ENCODE measurements at regions not wholly inside any gene's neighbourhood (a gene's known extent, or its start where the extent isn't known, plus 50 kb on each side); places are given as distances from the start of the nearest gene placed in this dataset.

DNA sequence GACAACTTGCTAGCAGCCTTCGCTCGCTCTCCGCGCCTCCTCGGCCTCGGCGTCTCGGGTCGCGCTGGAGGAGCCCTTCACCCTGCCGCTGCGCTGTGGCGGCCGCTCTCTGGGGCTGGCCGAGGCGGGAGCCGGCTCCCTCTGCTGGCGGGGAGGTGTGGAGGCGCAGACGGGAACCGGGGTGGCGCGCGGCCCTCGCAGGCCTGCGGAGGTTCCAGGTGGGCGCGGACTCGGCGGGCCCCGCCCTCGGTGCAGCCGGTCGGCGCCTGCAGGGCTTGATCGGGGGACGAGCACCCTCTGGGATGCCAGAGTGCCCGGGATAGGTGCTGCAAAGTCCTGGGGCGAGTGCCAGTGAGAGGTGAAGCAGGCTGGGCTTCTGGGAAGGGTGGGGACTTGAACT, 989.9 kb downstream of the ROBO2 start:
- Histone ChIP-seq H3K4me1 (ENCODE audit: low read depth) (peaks cover 4% of the 10 kb centered on the region), H3K27me3 (no peaks in the 10 kb centered on the region), H3K36me3 (no peaks in the 10 kb centered on the region), H3K4me3 (no peak overlapping the region), H3K9me3 (ENCODE audit: low read depth) (no peaks in the 10 kb centered on the region), H3K27ac (no peak overlapping the region)
- TF ChIP-seq, protein P1, sequence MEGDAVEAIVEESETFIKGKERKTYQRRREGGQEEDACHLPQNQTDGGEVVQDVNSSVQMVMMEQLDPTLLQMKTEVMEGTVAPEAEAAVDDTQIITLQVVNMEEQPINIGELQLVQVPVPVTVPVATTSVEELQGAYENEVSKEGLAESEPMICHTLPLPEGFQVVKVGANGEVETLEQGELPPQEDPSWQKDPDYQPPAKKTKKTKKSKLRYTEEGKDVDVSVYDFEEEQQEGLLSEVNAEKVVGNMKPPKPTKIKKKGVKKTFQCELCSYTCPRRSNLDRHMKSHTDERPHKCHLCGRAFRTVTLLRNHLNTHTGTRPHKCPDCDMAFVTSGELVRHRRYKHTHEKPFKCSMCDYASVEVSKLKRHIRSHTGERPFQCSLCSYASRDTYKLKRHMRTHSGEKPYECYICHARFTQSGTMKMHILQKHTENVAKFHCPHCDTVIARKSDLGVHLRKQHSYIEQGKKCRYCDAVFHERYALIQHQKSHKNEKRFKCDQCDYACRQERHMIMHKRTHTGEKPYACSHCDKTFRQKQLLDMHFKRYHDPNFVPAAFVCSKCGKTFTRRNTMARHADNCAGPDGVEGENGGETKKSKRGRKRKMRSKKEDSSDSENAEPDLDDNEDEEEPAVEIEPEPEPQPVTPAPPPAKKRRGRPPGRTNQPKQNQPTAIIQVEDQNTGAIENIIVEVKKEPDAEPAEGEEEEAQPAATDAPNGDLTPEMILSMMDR (IDR thresholded peaks at IDR 0.05; ENCODE audit: low read depth, low read length) = no peak
- DNase-seq (ENCODE audit: low read depth in 1 of 2, low spot score in 1 of 2) = no peak

DNA sequence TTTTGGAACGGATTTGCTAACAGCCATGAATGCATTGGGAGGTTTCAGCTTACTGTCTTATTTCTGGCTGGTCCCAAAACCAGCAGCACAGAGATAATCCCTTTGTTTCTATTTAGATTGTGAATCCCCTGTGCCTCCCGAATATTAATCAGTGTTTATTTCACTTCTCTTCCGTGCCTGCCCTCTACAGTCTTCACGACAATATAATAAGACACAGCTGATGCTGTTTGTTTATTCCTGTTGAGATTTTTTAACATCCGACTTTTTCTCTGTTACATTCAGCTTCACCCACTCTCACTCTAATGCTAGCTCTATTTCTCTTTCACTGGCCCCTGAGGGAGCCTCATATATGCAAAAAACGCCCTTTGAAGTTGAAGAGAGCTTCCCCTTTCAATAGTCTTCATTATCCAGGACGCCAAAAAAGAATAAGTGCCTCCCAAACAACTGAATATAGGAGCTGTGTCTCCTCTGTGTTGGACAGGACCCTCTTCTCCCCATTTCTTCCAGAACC, 995.3 kb downstream of the ROBO2 start:
- no peaks in the 10 kb centered on the region for H3K27me3 ChIP-seq
- no peak for DNase-seq (ENCODE audit: low read depth in 1 of 2, low spot score in 1 of 2)
- H3K4me1 ChIP-seq (ENCODE audit: low read depth) = peaks cover 10% of the 10 kb centered on the region
- TF ChIP-seq, protein P1 (IDR thresholded peaks at IDR 0.05; ENCODE audit: low read depth, low read length) = no peak
- no peak overlapping the region for H3K4me3 ChIP-seq
- H3K9me3 ChIP-seq (ENCODE audit: low read depth) = no peaks in the 10 kb centered on the region
- no peaks in the 10 kb centered on the region for H3K36me3 ChIP-seq
- H3K27ac ChIP-seq = no peak overlapping the region

DNA sequence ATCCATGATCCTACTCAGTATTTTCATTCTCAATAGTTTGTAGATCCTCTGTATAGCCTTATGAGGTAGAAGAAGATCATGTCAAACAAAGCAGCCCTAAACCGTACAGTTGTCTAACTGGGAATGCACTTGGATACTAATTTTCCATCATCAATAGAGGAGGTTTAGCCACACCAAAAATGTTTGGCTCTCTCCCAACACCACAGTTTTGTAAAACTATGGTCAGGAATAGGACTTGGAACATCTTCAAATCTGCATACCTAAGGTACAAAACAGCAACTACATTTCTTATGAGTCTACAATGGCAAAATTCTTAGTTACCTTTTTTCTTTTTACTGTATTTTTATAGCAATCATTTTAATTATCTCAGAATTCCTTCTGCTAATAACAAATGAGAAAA, 1001.6 kb downstream of the ROBO2 start:
- Histone ChIP-seq H3K9me3 (ENCODE audit: low read depth) (no peaks in the 10 kb centered on the region), H3K36me3 (no peaks in the 10 kb centered on the region), H3K27ac (no peak overlapping the region), H3K27me3 (no peaks in the 10 kb centered on the region), H3K4me1 (ENCODE audit: low read depth) (no peaks in the 10 kb centered on the region), H3K4me3 (no peak overlapping the region)
- peak in 1 of 2 donors; percentile 8 for DNase-seq (ENCODE audit: low read depth in 1 of 2, low spot score in 1 of 2)
- TF ChIP-seq, protein P1 (IDR thresholded peaks at IDR 0.05; ENCODE audit: low read depth, low read length) = no peak

DNA sequence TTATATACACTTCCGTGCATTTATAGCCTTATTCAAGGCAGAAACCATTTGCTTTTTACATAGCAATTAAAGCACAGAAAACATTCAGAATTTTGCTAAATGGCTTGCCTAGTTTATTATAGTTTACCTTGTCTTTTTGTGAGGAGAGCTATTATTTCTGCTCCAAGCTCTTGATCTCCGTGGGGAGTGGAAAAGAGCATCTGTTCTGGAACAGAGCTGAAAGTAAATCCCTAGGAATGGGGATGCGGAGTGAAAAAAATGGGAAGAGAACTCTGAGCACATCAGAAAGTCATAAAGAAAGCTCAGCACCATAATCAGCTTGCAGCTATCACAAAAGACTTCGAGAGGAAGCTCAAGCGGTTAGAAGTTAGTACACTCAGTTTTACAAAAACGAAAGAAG, 1006.7 kb downstream of the ROBO2 start:
- Histone ChIP-seq H3K9me3 (ENCODE audit: low read depth) (no peaks in the 10 kb centered on the region), H3K27ac (no peak overlapping the region), H3K4me1 (ENCODE audit: low read depth) (peaks cover 4% of the 10 kb centered on the region), H3K36me3 (no peaks in the 10 kb centered on the region), H3K27me3 (no peaks in the 10 kb centered on the region), H3K4me3 (no peak overlapping the region)
- TF ChIP-seq, protein P1 (IDR thresholded peaks at IDR 0.05; ENCODE audit: low read depth, low read length) = no peak
- DNase-seq (ENCODE audit: low read depth in 1 of 2, low spot score in 1 of 2) = no peak

DNA sequence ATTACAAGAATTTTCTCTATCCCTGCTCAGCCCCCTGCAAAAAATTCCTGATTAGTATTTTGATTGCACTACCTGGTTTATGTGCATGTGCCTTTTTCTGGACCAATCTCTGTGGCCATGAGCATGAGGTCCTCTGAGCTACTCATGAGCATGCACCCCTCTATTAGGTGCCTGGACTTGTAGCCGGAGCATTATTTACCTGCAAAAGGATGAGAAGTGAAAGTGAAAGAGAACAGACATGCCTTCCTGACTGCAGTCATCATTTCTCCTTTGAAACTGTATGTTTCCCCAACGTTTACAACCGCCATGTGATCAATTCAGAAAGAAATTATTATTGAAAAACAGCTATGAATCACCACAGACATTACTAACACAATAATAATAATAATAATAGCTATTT, 1008.8 kb downstream of the ROBO2 start:
- no peaks in the 10 kb centered on the region for H3K36me3 ChIP-seq
- TF ChIP-seq, protein P1 (IDR thresholded peaks at IDR 0.05; ENCODE audit: low read depth, low read length) = no peak
- DNase-seq (ENCODE audit: low read depth in 1 of 2, low spot score in 1 of 2) = no peak
- no peak overlapping the region for H3K27ac ChIP-seq
- H3K27me3 ChIP-seq = no peaks in the 10 kb centered on the region
- peaks cover 4% of the 10 kb centered on the region for H3K4me1 ChIP-seq (ENCODE audit: low read depth)
- H3K9me3 ChIP-seq (ENCODE audit: low read depth) = no peaks in the 10 kb centered on the region
- H3K4me3 ChIP-seq = no peak overlapping the region

DNA sequence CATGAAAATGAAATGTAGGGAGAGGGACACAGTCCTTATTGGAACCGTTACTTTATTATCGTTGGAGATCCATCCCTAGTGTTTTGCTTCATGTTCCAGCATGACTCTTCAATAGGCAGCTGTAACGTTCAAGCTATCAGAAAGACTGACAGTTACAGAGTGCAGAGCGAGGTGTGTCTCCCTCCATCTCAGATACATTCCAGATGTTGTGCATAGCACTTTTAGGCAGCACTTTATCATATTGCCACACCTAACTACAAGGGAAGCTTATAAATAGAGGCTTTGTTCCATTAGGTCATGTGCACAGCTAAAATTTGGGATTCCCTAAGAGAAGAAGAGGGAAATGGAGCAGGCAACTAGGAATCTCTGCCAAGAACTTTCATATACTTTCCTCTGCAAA, 1009.6 kb downstream of the ROBO2 start:
- H3K36me3 ChIP-seq = no peaks in the 10 kb centered on the region
- TF ChIP-seq, protein P1 (IDR thresholded peaks at IDR 0.05; ENCODE audit: low read depth, low read length) = no peak

More for the DNA sequence above, 1009.6 kb downstream of the ROBO2 start:
- Histone ChIP-seq H3K27ac (no peak overlapping the region), H3K9me3 (ENCODE audit: low read depth) (no peaks in the 10 kb centered on the region), H3K27me3 (no peaks in the 10 kb centered on the region), H3K4me3 (no peak overlapping the region), H3K4me1 (ENCODE audit: low read depth) (peaks cover 4% of the 10 kb centered on the region)
- DNase-seq (ENCODE audit: low read depth in 1 of 2, low spot score in 1 of 2) = peak; percentile 1 to 57

All from cardiac muscle cell (in vitro differentiated cells and primary cell).